ENCODE measurements at regions not wholly inside any gene's neighbourhood (a gene's known extent, or its start where the extent isn't known, plus 50 kb on each side); places are given as distances from the start of the nearest gene placed in this dataset.

- no peaks in the 10 kb centered on the region for H3K4me1 ChIP-seq (ENCODE audit: insufficient read depth, low read length)
- H3K4me3 ChIP-seq (ENCODE audit: low read length) = no peak overlapping the region
- no peak for DNase-seq
- H3K27me3 Mint-ChIP-seq = peaks cover 38% of the 10 kb centered on the region
- no peak overlapping the region for H3K27ac ChIP-seq (ENCODE audit: low read depth in 1 of 2, low read length in 2 of 2)
- H3K27me3 ChIP-seq (ENCODE audit: control insufficient read depth in 1 of 2, insufficient read depth in 2 of 2, low read length in 2 of 2) = peaks cover 0 to 3% of the 10 kb centered on the region in 2 experiments
- no peaks in the 10 kb centered on the region for H3K9me3 Mint-ChIP-seq
- H3K36me3 ChIP-seq (ENCODE audit: insufficient read depth, low read length) = no peaks in the 10 kb centered on the region
- intact Hi-C loops (cut with DNase I, micrococcal nuclease) = loop anchor here in 1 of 2 experiments (10.0 kb wide), 1 partner anchor 1495 kb away; no protein-coding TSS in a partner anchor
- no peak for TF ChIP-seq CTCF (IDR thresholded peaks at IDR 0.05)
- H3K4me3 Mint-ChIP-seq = no peak overlapping the region
- H3K36me3 Mint-ChIP-seq (ENCODE audit: low read depth) = no peaks in the 10 kb centered on the region
- no peaks in the 10 kb centered on the region for H3K4me1 Mint-ChIP-seq (ENCODE audit: low read depth)
- ChIA-PET POLR2A (no interaction called here), CTCF (interaction anchor here (0.8 kb wide), 1 partner anchor 9 kb away, joined by 3 read pairs; no protein-coding TSS in a partner anchor)
- no peaks in the 10 kb centered on the region for H3K9me3 ChIP-seq (ENCODE audit: control insufficient read depth in 1 of 2, insufficient read depth in 1 of 2, low read length in 2 of 2)
- no peak overlapping the region for H3K27ac Mint-ChIP-seq
- ATAC-seq (ENCODE audit: poor library complexity) = no peak
These were observed 99.0 kb downstream of the C12orf75 start for GRCh38 chr12:105429511-105429910.

- no peaks in the 10 kb centered on the region for H3K4me1 Mint-ChIP-seq (ENCODE audit: low read depth)
- H3K9me3 Mint-ChIP-seq = no peaks in the 10 kb centered on the region
- POLR2A ChIA-PET = interaction anchor here (0.7 kb wide), 1 partner anchor 627 kb away, joined by 3 read pairs; no protein-coding TSS in a partner anchor
- H3K9me3 ChIP-seq (ENCODE audit: control insufficient read depth in 1 of 2, insufficient read depth in 1 of 2, low read length in 2 of 2) = no peaks in the 10 kb centered on the region
- no peak overlapping the region for H3K4me3 ChIP-seq (ENCODE audit: low read length)
- intact Hi-C loops (cut with DNase I, micrococcal nuclease) = no loop called here
- no peak overlapping the region for H3K4me3 Mint-ChIP-seq
- H3K27ac ChIP-seq (ENCODE audit: low read depth in 1 of 2, low read length in 2 of 2) = no peak overlapping the region
- no peak overlapping the region for H3K27ac Mint-ChIP-seq
- H3K4me1 ChIP-seq (ENCODE audit: insufficient read depth, low read length) = no peaks in the 10 kb centered on the region
- H3K27me3 Mint-ChIP-seq = peaks cover 48% of the 10 kb centered on the region
- CTCF ChIA-PET = no interaction called here
- no peak for TF ChIP-seq CTCF (IDR thresholded peaks at IDR 0.05)
- no peak for ATAC-seq (ENCODE audit: poor library complexity)
- no peak for DNase-seq
- no peaks in the 10 kb centered on the region for H3K36me3 ChIP-seq (ENCODE audit: insufficient read depth, low read length)
- peaks cover 0 to 7% of the 10 kb centered on the region in 2 experiments for H3K27me3 ChIP-seq (ENCODE audit: control insufficient read depth in 1 of 2, insufficient read depth in 2 of 2, low read length in 2 of 2)
- H3K36me3 Mint-ChIP-seq (ENCODE audit: low read depth) = no peaks in the 10 kb centered on the region
These were observed 101.1 kb downstream of the C12orf75 start for GRCh38 chr12:105431537-105432100.

GRCh38 chr12:105433804-105434203 is 103.3 kb downstream of the C12orf75 start:
- no peaks in the 10 kb centered on the region for H3K4me1 Mint-ChIP-seq (ENCODE audit: low read depth)
- no peak overlapping the region for H3K4me3 ChIP-seq (ENCODE audit: low read length)
- ATAC-seq (ENCODE audit: poor library complexity) (no peak), DNase-seq (no peak)
- ChIA-PET POLR2A (no interaction called here), CTCF (no interaction called here)
- no peak overlapping the region for H3K27ac ChIP-seq (ENCODE audit: low read depth in 1 of 2, low read length in 2 of 2)
- no peak overlapping the region for H3K4me3 Mint-ChIP-seq
- no peaks in the 10 kb centered on the region for H3K4me1 ChIP-seq (ENCODE audit: insufficient read depth, low read length)
- H3K27me3 ChIP-seq (ENCODE audit: control insufficient read depth in 1 of 2, insufficient read depth in 2 of 2, low read length in 2 of 2) = peaks cover 0 to 11% of the 10 kb centered on the region in 2 experiments
- H3K9me3 ChIP-seq (ENCODE audit: control insufficient read depth in 1 of 2, insufficient read depth in 1 of 2, low read length in 2 of 2) = peaks cover 0 to 3% of the 10 kb centered on the region in 2 experiments
- H3K27me3 Mint-ChIP-seq = peaks cover 49% of the 10 kb centered on the region
- TF ChIP-seq CTCF (IDR thresholded peaks at IDR 0.05) = no peak
- no peaks in the 10 kb centered on the region for H3K36me3 Mint-ChIP-seq (ENCODE audit: low read depth)
- H3K9me3 Mint-ChIP-seq = no peaks in the 10 kb centered on the region
- no peaks in the 10 kb centered on the region for H3K36me3 ChIP-seq (ENCODE audit: insufficient read depth, low read length)
- H3K27ac Mint-ChIP-seq = no peak overlapping the region
- intact Hi-C loops (cut with DNase I, micrococcal nuclease) = no loop called here

Measured in CD4-positive, alpha-beta T cell (primary cell).